ENCODE measurements at regions not wholly inside any gene's neighbourhood (a gene's known extent, or its start where the extent isn't known, plus 50 kb on each side); places are given as distances from the start of the nearest gene placed in this dataset.

GRCh38 chr6:144476286-144476685 lies 191.2 kb downstream of the UTRN start:
- FAIRE-seq: no peak
- BruUV-seq (replicated peaks): no TSS peak
- 96% methylated on average over 3 of the region's 3 CpGs for WGBS (ENCODE audit: low lambda C conversion rate)
- intact Hi-C loops (cut with micrococcal nuclease; ENCODE audit: unreplicated experiment) (no loop called here), in situ Hi-C loops (cut with HindIII; ENCODE audit: extremely low pct_ligation_motif_present, low pct_unique_long_range_greater_than_20kb) (no loop called here)
- H2AFZ ChIP-seq (ENCODE audit: low read length): no peak overlapping the region
- H3K4me1 ChIP-seq (ENCODE audit: insufficient read depth, low read length): no peaks in the 10 kb centered on the region
- no peaks in the 10 kb centered on the region for H3K27me3 ChIP-seq (ENCODE audit: control insufficient read depth in 1 of 2, insufficient read depth in 2 of 2, low read length in 2 of 2)
- peaks cover 40 to 79% of the 10 kb centered on the region in 2 experiments for H3K36me3 ChIP-seq (replicated peaks in 1 of 2; ENCODE audit: control insufficient read depth in 1 of 2, insufficient read depth in 2 of 2, low read length in 2 of 2)
- DNase-seq (ENCODE audit: low spot score): no peak
- no peak overlapping the region for H3K27ac ChIP-seq (ENCODE audit: extremely low read length, insufficient read depth, low read length)
- no peak for ATAC-seq
- no peaks in the 10 kb centered on the region for H4K20me1 ChIP-seq (ENCODE audit: insufficient read depth, low read length)
- H3K9me3 ChIP-seq (ENCODE audit: low read length): no peaks in the 10 kb centered on the region
- POLR2A ChIA-PET: no interaction called here
- no peak overlapping the region for H3K4me3 ChIP-seq (replicated peaks in 1 of 3; ENCODE audit: insufficient read depth in 1 of 3, low read depth in 2 of 3, low read length in 3 of 3)
- CTCF ChIA-PET (ENCODE audit: low intra/inter-chr PET ratio, low total read pairs): no interaction called here
- TF ChIP-seq KLF12 (CRISPR knock-in tag; IDR thresholded peaks at IDR 0.05; ENCODE audit: borderline replicate concordance) (no peak), MED8 (CRISPR knock-in tag; IDR thresholded peaks at IDR 0.05; ENCODE audit: insufficient replicate concordance) (no peak), ZNF234 (CRISPR knock-in tag; conservative IDR thresholded peaks at IDR 0.05) (no peak), UBTF (CRISPR knock-in tag; IDR thresholded peaks at IDR 0.05) (no peak), ZFP91 (CRISPR knock-in tag; IDR thresholded peaks at IDR 0.05; ENCODE audit: borderline replicate concordance) (no peak), ZBTB40 (IDR thresholded peaks at IDR 0.05) (no peak), ZBTB40 (CRISPR knock-in tag; IDR thresholded peaks at IDR 0.05) (no peak), TERF1 (CRISPR knock-in tag; IDR thresholded peaks at IDR 0.05) (no peak), ZFAT (CRISPR knock-in tag; conservative IDR thresholded peaks at IDR 0.05) (no peak), HHEX (CRISPR knock-in tag; IDR thresholded peaks at IDR 0.05) (no peak), ARNTL (CRISPR knock-in tag; IDR thresholded peaks at IDR 0.05) (no peak)
- no peaks in the 10 kb centered on the region for H3K79me2 ChIP-seq (ENCODE audit: insufficient read depth, low read length)
- no peak overlapping the region for H3K4me2 ChIP-seq (ENCODE audit: low read depth, low read length)
- no peak overlapping the region for H3K9ac ChIP-seq (ENCODE audit: insufficient read depth, low read depth, low read length)

Data from HepG2 (cell line).